Endothelial cell of umbilical vein (primary cell): ENCODE measurements at regions not wholly inside any gene's neighbourhood (a gene's known extent, or its start where the extent isn't known, plus 50 kb on each side); places are given as distances from the start of the nearest gene placed in this dataset.

Experiments
- CTCF ChIP-seq, 2 donors: IDR thresholded peaks; 1 replicate in 1 of 2; 2 replicates in 1 of 2; pipeline ENCODE4 v1.5.1; 2011; ENCODE audit warnings: low read length in 2 of 2, mild to moderate bottlenecking in 2 of 2, moderate library complexity in 2 of 2, control low read depth in 1 of 2, inconsistent platforms in 1 of 2, low read depth in 1 of 2; ENCODE audit not compliant: insufficient read depth in 1 of 2; ENCODE audit errors: extremely low read depth in 1 of 2
- EZH2 ChIP-seq: IDR thresholded peaks from 2 replicates; pipeline ENCODE4 v1.6.1; 2012; ENCODE audit warnings: borderline replicate concordance, low read depth, mild to moderate bottlenecking, moderate library complexity, low read length, inconsistent platforms; ENCODE audit not compliant: severe bottlenecking
- FOS ChIP-seq: IDR thresholded peaks from 2 replicates; pipeline ENCODE4 v1.6.1; 2011; ENCODE audit warnings: mild to moderate bottlenecking, low read length, moderate library complexity, borderline replicate concordance; ENCODE audit not compliant: insufficient read depth
- GATA2 ChIP-seq: IDR thresholded peaks from 2 replicates; pipeline ENCODE4 v1.7.0; 2011; ENCODE audit warnings: low read depth, mild to moderate bottlenecking, moderate library complexity, mixed read lengths, low read length; ENCODE audit not compliant: insufficient read length, insufficient read depth
- JUN ChIP-seq: IDR thresholded peaks from 2 replicates; pipeline ENCODE4 v1.6.1; 2011; ENCODE audit warnings: borderline replicate concordance, low read depth; ENCODE audit not compliant: insufficient read length, insufficient read depth
- MYC ChIP-seq: IDR thresholded peaks from one replicate; pipeline ENCODE4 v1.6.1; 2011; ENCODE audit warnings: mild to moderate bottlenecking, low read depth, low read length
- POLR2A ChIP-seq: IDR thresholded peaks from 2 replicates; pipeline ENCODE4 v1.6.1; 2012; ENCODE audit warnings: low read depth, mild to moderate bottlenecking, control low read depth, low read length
- POLR2AphosphoS5 ChIP-seq: IDR thresholded peaks from 2 replicates; pipeline ENCODE4 v1.6.1; 2012; ENCODE audit warnings: low read depth, mild to moderate bottlenecking, control low read depth, low read length, moderate library complexity; ENCODE audit not compliant: insufficient read depth
- TF ChIP-seq, protein P1 (sequence below): IDR thresholded peaks from 2 replicates; pipeline ENCODE4 v1.6.1; 2011; ENCODE audit not compliant: insufficient read depth, insufficient read length

- TF ChIP-seq POLR2A, result no peak
- TF ChIP-seq, protein P1, sequence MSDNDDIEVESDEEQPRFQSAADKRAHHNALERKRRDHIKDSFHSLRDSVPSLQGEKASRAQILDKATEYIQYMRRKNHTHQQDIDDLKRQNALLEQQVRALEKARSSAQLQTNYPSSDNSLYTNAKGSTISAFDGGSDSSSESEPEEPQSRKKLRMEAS, result no peak
- TF ChIP-seq CTCF (IDR thresholded peaks at IDR 0.05; ENCODE audit: extremely low read depth in 1 of 2, insufficient read depth in 1 of 2, low read depth in 1 of 2, low read length in 2 of 2), result no peak
- no peak for TF ChIP-seq POLR2AphosphoS5
- TF ChIP-seq JUN, result no peak
- no peak for TF ChIP-seq EZH2
- TF ChIP-seq MYC, result no peak
- TF ChIP-seq FOS, result no peak
- TF ChIP-seq GATA2, result no peak
These were observed 295.0 kb upstream of the NCKAP5 start for GRCh38 chr2:133863106-133863800.
